ENCODE measurements at regions not wholly inside any gene's neighbourhood (a gene's known extent, or its start where the extent isn't known, plus 50 kb on each side); places are given as distances from the start of the nearest gene placed in this dataset.

DNA sequence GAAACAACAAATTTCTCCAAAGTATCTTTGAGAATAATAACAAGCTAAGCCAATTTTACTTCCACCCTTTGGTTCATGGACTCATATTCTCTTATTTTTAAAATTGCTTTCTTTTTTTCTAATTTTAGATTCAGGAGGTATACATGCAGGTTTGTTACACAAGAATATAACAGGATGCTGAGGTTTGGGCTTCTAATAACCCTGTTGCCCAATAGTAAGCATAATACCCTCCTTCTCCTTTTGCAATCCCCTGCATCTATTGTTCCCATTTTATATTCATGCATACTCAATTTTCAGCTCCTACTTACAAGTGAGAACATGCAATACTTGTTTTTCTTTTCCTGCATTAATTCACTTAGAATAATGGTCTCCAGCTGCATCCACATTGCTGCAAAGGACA, 202.3 kb upstream of the FSTL5 start:
- no peak for TF ChIP-seq POLR2A (IDR thresholded peaks at IDR 0.05; ENCODE audit: extremely low read depth, insufficient read length)
- TF ChIP-seq, protein P1, sequence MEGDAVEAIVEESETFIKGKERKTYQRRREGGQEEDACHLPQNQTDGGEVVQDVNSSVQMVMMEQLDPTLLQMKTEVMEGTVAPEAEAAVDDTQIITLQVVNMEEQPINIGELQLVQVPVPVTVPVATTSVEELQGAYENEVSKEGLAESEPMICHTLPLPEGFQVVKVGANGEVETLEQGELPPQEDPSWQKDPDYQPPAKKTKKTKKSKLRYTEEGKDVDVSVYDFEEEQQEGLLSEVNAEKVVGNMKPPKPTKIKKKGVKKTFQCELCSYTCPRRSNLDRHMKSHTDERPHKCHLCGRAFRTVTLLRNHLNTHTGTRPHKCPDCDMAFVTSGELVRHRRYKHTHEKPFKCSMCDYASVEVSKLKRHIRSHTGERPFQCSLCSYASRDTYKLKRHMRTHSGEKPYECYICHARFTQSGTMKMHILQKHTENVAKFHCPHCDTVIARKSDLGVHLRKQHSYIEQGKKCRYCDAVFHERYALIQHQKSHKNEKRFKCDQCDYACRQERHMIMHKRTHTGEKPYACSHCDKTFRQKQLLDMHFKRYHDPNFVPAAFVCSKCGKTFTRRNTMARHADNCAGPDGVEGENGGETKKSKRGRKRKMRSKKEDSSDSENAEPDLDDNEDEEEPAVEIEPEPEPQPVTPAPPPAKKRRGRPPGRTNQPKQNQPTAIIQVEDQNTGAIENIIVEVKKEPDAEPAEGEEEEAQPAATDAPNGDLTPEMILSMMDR (IDR thresholded peaks at IDR 0.05; ENCODE audit: low read depth, low read length): no peak
- TF ChIP-seq, protein P2, sequence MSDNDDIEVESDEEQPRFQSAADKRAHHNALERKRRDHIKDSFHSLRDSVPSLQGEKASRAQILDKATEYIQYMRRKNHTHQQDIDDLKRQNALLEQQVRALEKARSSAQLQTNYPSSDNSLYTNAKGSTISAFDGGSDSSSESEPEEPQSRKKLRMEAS (IDR thresholded peaks at IDR 0.05; ENCODE audit: low read depth, low read length): no peak
- TF ChIP-seq MYC (IDR thresholded peaks at IDR 0.05; ENCODE audit: low read depth, low read length): no peak

Data from NB4 (cell line).